AG04449 (cell line): ENCODE measurements at regions not wholly inside any gene's neighbourhood (a gene's known extent, or its start where the extent isn't known, plus 50 kb on each side); places are given as distances from the start of the nearest gene placed in this dataset.

Experiments
- CTCF ChIA-PET: fragments of 350-600 bp; formaldehyde crosslinking; extraction: SDS; loops from one replicate; lab custom pipeline; 2021; ENCODE audit warnings: antibody characterized with exemption; lab: Yijun Ruan, JAX
- POLR2A ChIA-PET: fragments of 400-600, 350-600 bp; formaldehyde crosslinking; extraction: SDS; loops from one replicate; lab custom pipeline; 2020; ENCODE audit warnings: antibody characterized with exemption, inconsistent platforms; lab: Yijun Ruan, JAX
- DNase-seq: peaks from one replicate; pipeline ENCODE4 v3.0.0-alpha.2; 2010; ENCODE audit warnings: low read depth, low spot score
- H3K4me3 ChIP-seq: 2 replicates; pipeline ENCODE4 v1.5.1; 2011; ENCODE audit warnings: low read depth, mild to moderate bottlenecking, control low read depth, low read length
- TF ChIP-seq, protein P1 (sequence below): IDR thresholded peaks from one replicate; pipeline ENCODE4 v1.5.1; 2011; ENCODE audit warnings: mild to moderate bottlenecking, moderate library complexity, low read length, control low read depth, inconsistent platforms; ENCODE audit not compliant: insufficient read depth; ENCODE audit errors: missing control alignments

- POLR2A ChIA-PET: no interaction called here
- no peak overlapping the region for H3K4me3 ChIP-seq
- CTCF ChIA-PET: no interaction called here
- TF ChIP-seq, protein P1, sequence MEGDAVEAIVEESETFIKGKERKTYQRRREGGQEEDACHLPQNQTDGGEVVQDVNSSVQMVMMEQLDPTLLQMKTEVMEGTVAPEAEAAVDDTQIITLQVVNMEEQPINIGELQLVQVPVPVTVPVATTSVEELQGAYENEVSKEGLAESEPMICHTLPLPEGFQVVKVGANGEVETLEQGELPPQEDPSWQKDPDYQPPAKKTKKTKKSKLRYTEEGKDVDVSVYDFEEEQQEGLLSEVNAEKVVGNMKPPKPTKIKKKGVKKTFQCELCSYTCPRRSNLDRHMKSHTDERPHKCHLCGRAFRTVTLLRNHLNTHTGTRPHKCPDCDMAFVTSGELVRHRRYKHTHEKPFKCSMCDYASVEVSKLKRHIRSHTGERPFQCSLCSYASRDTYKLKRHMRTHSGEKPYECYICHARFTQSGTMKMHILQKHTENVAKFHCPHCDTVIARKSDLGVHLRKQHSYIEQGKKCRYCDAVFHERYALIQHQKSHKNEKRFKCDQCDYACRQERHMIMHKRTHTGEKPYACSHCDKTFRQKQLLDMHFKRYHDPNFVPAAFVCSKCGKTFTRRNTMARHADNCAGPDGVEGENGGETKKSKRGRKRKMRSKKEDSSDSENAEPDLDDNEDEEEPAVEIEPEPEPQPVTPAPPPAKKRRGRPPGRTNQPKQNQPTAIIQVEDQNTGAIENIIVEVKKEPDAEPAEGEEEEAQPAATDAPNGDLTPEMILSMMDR: no peak
- DNase-seq: no peak
Measured at GRCh38 chr10:7475046-7475911, 64.4 kb upstream of the SFMBT2 start.

DNA sequence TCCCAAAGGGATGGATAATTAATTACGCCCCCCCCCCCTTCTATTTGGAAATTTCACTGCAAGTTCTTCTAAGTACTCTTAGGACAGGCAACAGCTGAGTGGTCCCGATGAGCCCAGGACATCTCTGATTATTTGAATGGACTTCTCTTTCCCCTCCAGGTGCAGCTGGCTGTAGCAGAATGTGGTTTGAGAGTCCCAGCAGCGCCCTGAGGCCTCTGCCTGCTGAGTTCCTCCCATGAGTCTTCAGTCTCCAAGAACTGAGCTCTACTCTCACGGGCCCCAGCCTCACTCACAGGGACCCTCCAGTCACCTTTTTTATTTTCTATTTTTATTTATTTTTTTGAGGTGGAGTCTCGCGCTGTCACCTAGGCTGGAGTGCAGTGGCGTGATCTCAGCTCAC, 63.6 kb upstream of the SFMBT2 start:
- TF ChIP-seq, protein P1: no peak
- no peak for DNase-seq
- CTCF ChIA-PET: no interaction called here
- POLR2A ChIA-PET: no interaction called here
- H3K4me3 ChIP-seq: no peak overlapping the region

DNA sequence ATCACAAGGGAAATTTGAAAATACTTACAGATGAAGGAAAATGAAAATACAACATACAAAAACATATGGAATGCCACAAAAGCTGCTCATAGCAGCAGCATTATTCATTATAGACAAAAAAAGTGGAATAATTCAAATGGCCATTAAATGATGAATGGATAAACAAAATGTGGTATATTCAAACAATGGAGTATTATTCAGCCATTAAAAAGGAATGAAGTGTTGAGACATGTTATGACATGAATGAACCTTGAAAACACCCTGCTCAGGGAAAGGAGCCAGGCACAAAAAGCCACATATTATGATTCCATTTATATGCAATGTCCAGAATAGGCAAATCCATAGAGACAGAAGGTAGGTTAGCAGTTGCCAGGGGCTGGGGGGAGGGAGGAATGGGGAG, 62.6 kb upstream of the SFMBT2 start:
- CTCF ChIA-PET: no interaction called here
- POLR2A ChIA-PET: no interaction called here
- TF ChIP-seq, protein P1: no peak
- DNase-seq: no peak
- H3K4me3 ChIP-seq: no peak overlapping the region

DNA sequence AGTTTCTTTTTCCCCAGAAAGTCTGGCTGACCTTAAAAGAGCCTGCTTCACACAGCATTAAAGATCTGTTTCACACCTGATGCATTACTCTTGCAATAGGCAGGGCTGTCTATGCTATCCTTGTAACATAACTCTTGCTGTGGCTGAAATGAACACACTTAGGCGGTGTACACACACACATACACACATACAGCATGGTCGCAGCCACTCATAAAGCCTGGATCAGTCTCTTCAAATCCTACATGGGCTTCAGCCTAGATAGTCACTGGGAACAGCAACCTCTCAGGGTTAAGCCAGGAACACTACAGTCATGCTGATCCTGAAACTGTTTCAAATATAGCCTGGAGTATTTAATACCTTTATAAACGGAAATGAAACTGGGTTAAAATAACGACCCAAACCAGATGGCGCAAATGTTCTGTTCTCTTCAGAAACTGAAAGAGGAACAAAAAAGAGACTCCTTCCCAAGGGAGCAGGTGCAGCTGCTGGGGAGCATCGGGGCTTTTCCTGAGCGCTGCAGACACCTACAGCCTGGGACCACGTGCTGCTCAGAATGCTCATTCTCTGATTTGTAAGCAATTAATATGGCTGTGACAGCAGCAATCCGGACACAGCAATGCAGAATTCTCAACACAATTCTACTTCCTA, 61.0 kb upstream of the SFMBT2 start:
- TF ChIP-seq, protein P1: no peak
- no peak for DNase-seq
- ChIA-PET CTCF (no interaction called here), POLR2A (no interaction called here)
- no peak overlapping the region for H3K4me3 ChIP-seq

- CTCF ChIA-PET: no interaction called here
- no peak overlapping the region for H3K4me3 ChIP-seq
- TF ChIP-seq, protein P1: no peak
- POLR2A ChIA-PET: no interaction called here
- DNase-seq: no peak
Measured at GRCh38 chr10:7470371-7470770, 59.5 kb upstream of the SFMBT2 start.

DNA sequence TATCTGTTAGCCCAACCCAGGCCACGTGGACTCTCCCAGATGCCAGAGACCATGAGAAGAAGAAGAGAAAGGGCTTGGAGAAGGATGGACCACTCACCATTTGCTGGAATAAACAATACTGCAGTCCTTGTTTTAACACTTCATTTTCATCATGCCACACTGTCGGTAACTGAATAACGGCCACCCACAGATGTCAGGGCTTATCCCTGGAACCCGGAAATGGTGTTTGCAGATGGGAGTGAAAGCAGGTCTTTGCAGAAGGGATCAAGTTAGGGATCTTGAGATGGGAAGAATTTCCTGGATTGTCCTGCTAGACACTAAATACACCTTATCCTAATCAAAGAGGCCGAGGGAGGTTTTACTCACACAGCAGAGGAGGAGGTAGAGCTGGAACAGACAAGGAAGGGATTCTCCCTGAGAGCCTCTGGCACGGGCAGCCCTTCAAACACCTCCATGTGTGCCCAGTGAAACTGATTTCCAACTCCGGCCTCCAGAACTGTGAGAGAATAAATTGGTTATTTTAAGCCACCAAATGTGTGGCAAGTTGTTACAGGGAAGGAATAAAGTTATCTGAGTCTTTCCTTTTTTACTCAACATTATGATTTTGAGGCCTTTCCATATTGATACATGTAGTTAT, 56.3 kb upstream of the SFMBT2 start:
- POLR2A ChIA-PET: no interaction called here
- CTCF ChIA-PET: no interaction called here
- TF ChIP-seq, protein P1: no peak
- no peak overlapping the region for H3K4me3 ChIP-seq
- no peak for DNase-seq
